Upper lobe of left lung (tissue), 6 donors: ENCODE measurements at regions not wholly inside any gene's neighbourhood (a gene's known extent, or its start where the extent isn't known, plus 50 kb on each side); places are given as distances from the start of the nearest gene placed in this dataset.

Source experiments
- ATAC-seq, 2 donors: fragments of 200-7000 bp; cut with Tn5 transposase; one replicate each; pipeline ENCODE4 v1.9.1; 2022; ENCODE audit warnings: mild to moderate bottlenecking in 2 of 2, moderate library complexity in 2 of 2; ENCODE audit not compliant: low FRiP score in 2 of 2
- DNase-seq, 2 donors: peaks; one replicate each; pipeline ENCODE4 v3.0.0-alpha.2; 2019 to 2020
- H3K27ac ChIP-seq, 4 donors: fragments of 200-600 bp; sonication (generic); one replicate each; pipeline ENCODE4 v1.5.1; 2016 to 2019
- H3K27me3 ChIP-seq, 4 donors: fragments of 200-600 bp; sonication (generic); one replicate each; pipeline ENCODE4 v1.5.1; 2017 to 2019
- H3K36me3 ChIP-seq, 4 donors: fragments of 200-600 bp; sonication (generic); one replicate each; pipeline ENCODE4 v1.5.1; 2016 to 2019
- H3K4me1 ChIP-seq, 4 donors: fragments of 200-600 bp; sonication (generic); one replicate each; pipeline ENCODE4 v1.5.1; 2018 to 2019
- H3K4me3 ChIP-seq, 4 donors: fragments of 200-600 bp; sonication (generic); one replicate each; pipeline ENCODE4 v1.5.1; 2017 to 2019; ENCODE audit warnings: mild to moderate bottlenecking in 2 of 4, moderate library complexity in 1 of 4
- H3K9me3 ChIP-seq, 4 donors: fragments of 200-600 bp; sonication (generic); one replicate each; pipeline ENCODE4 v1.5.1; 2018 to 2019
- CTCF ChIP-seq, 6 experiments: fragments of 450-650 bp in 4 of 6; fragments of 200-600 bp in 2 of 6; sonication (generic) in 2 of 6; IDR thresholded peaks; one replicate each; pipeline ENCODE4 v1.5.1; 2016 to 2019; ENCODE audit warnings: antibody characterized with exemption in 6 of 6
- EP300 ChIP-seq, 4 donors: sonication (generic); formaldehyde crosslinking; IDR thresholded peaks; one replicate each; pipeline ENCODE4 v1.5.1; 2017; ENCODE audit warnings: antibody characterized with exemption in 4 of 4, control low read depth in 2 of 4
- POLR2A ChIP-seq, 4 donors: fragments of 450-650 bp; IDR thresholded peaks; one replicate each; pipeline ENCODE4 v1.5.1; 2016 to 2017; ENCODE audit warnings: antibody characterized with exemption in 4 of 4, mild to moderate bottlenecking in 2 of 4
- POLR2AphosphoS5 ChIP-seq, 2 donors: sonication (generic); formaldehyde crosslinking; IDR thresholded peaks; one replicate each; pipeline ENCODE4 v1.5.1; 2017; ENCODE audit warnings: antibody characterized with exemption in 2 of 2
- WGBS, 2 donors: methylation state at CpG; one replicate each; pipeline ENCODE4 v1.1.5; 2017 to 2018; 5-methylcytosine and 5-hydroxymethylcytosine counted together
- donor health status: DM: no; HTN: no; CAD: no; lungs with moderate emphysema.
- donor health status: DM: no; HTN: yes; CAD: no; lungs with severe emphysema.

- WGBS, 2 donors: 79 to 89% methylated on average over 2 of the region's 2 CpGs
These were observed 213.6 kb upstream of the FSCB start for GRCh38 chr14:44720707-44721106.

GRCh38 chr14:44712024-44712815 is 205.1 kb upstream of the FSCB start:
- TF ChIP-seq CTCF (IDR thresholded peaks at IDR 0.05): no peak
- TF ChIP-seq POLR2A (IDR thresholded peaks at IDR 0.05): no peak
- TF ChIP-seq EP300 (IDR thresholded peaks at IDR 0.05): no peak
- no peak for TF ChIP-seq POLR2AphosphoS5 (IDR thresholded peaks at IDR 0.05)
- Histone ChIP-seq H3K27me3 (no peaks in the 10 kb centered on the region), H3K36me3 (no peaks in the 10 kb centered on the region), H3K27ac (peak overlapping the region; percentile 17 to 64 (median 42)), H3K9me3 (no peaks in the 10 kb centered on the region), H3K4me3 (no peak overlapping the region), H3K4me1 (no peaks in the 10 kb centered on the region)
- WGBS, 2 donors: 37 to 52% methylated on average over 9 of the region's 9 CpGs
- DNase-seq: peak in 1 of 2 donors; percentile 24
- peak; percentile 23 to 59 for ATAC-seq

More at GRCh38 chr14:44720707-44721106, 213.6 kb upstream of the FSCB start:
- no peak overlapping the region for H3K27ac ChIP-seq
- peaks cover 0 to 22% (median 18%) of the 10 kb centered on the region in 4 donors for H3K9me3 ChIP-seq
- ATAC-seq (no peak), DNase-seq (no peak)
- TF ChIP-seq POLR2A (IDR thresholded peaks at IDR 0.05) (no peak), CTCF (IDR thresholded peaks at IDR 0.05) (no peak), EP300 (IDR thresholded peaks at IDR 0.05) (no peak), POLR2AphosphoS5 (IDR thresholded peaks at IDR 0.05) (no peak)
- H3K27me3 ChIP-seq: no peaks in the 10 kb centered on the region
- no peaks in the 10 kb centered on the region for H3K36me3 ChIP-seq
- no peaks in the 10 kb centered on the region for H3K4me1 ChIP-seq
- H3K4me3 ChIP-seq: no peak overlapping the region

GRCh38 chr14:44701563-44702263 is 194.6 kb upstream of the FSCB start:
- Histone ChIP-seq H3K27ac (no peak overlapping the region), H3K4me3 (no peak overlapping the region), H3K27me3 (no peaks in the 10 kb centered on the region), H3K36me3 (no peaks in the 10 kb centered on the region), H3K4me1 (no peaks in the 10 kb centered on the region), H3K9me3 (peaks cover 0 to 5% (median 0%) of the 10 kb centered on the region in 4 donors)
- TF ChIP-seq CTCF (IDR thresholded peaks at IDR 0.05) (no peak), EP300 (IDR thresholded peaks at IDR 0.05) (no peak), POLR2AphosphoS5 (IDR thresholded peaks at IDR 0.05) (no peak)
- 62 to 73% methylated on average over 3 to 4 of the region's 4 CpGs for whole genome bisulfite sequencing, 2 donors
- DNase-seq (no peak), ATAC-seq (no peak)

GRCh38 chr14:44700694-44701093 is 193.6 kb upstream of the FSCB start:
- TF ChIP-seq EP300 (IDR thresholded peaks at IDR 0.05) (no peak), POLR2AphosphoS5 (IDR thresholded peaks at IDR 0.05) (no peak), CTCF (IDR thresholded peaks at IDR 0.05) (no peak), POLR2A (IDR thresholded peaks at IDR 0.05) (no peak)
- Histone ChIP-seq H3K4me3 (no peak overlapping the region), H3K27ac (no peak overlapping the region), H3K4me1 (no peaks in the 10 kb centered on the region), H3K36me3 (no peaks in the 10 kb centered on the region), H3K9me3 (peaks cover 0 to 5% (median 0%) of the 10 kb centered on the region in 4 donors), H3K27me3 (no peaks in the 10 kb centered on the region)
- DNase-seq: no peak
- ATAC-seq: no peak
- 73 to 81% methylated on average over 1 of the region's 1 CpG for WGBS, 2 donors
